ENCODE measurements at regions not wholly inside any gene's neighbourhood (a gene's known extent, or its start where the extent isn't known, plus 50 kb on each side); places are given as distances from the start of the nearest gene placed in this dataset.

DNA sequence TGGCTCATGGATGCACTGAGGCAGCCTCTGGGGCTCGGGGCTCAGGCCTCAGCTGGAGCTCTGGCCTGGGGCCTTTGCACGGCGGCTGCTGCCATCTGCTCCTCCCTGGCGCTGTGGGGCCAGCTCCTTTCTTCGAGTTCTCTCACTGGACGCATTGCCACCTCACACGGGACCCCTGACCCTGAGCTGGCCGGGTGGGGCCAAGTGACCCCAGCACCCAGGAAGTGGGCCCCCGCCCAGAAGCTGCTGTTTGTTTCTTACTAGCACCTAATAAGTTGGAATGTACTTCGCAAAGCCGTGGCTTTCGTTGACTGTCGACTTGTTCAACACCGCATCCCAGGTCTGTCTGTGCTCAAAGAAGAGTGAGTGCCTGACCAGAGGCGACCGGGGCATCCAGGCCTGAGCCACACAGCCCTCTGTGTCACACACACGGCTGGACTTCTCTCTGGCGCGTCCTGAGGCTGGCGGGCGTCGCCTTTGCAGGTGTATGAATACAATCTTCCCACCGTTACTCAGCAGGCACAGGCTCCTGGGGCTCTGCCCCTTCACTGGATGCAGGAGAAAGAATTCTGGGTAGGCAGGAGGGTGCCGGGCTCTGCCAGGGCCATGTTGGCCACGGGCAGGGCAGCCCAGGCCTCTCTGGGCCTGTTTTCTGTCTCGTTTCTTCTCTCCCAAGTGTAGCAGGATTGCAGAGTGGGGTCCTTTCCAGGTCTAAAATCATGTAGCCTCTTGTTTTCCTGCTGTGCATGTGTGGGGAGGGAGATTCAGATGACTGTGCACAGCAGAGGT is 112.9 kb downstream of the DLL1 start:
- no peaks in the 10 kb centered on the region for H3K27me3 ChIP-seq (replicated peaks; ENCODE audit: control insufficient read depth, insufficient read depth, low read length, poor library complexity, severe bottlenecking)
- no peak for DNase-seq
- H3K36me3 ChIP-seq (ENCODE audit: control insufficient read depth, insufficient read depth, low read length) = no peaks in the 10 kb centered on the region
- H3K4me3 ChIP-seq (ENCODE audit: insufficient read depth, low read depth, low read length, poor library complexity, severe bottlenecking) = no peak overlapping the region
- no peaks in the 10 kb centered on the region for H3K4me1 ChIP-seq (ENCODE audit: control insufficient read depth, insufficient read depth, low read length, poor library complexity, severe bottlenecking)
- H3K9me3 ChIP-seq (ENCODE audit: control insufficient read depth, low read length) = no peaks in the 10 kb centered on the region
- H3K27ac ChIP-seq (ENCODE audit: insufficient read depth, low read length, poor library complexity, severe bottlenecking) = no peak overlapping the region

GRCh38 chr6:170176898-170177771 is 113.7 kb downstream of the DLL1 start:
- H3K9me3 ChIP-seq (ENCODE audit: control insufficient read depth, low read length) = no peaks in the 10 kb centered on the region
- H3K4me1 ChIP-seq (ENCODE audit: control insufficient read depth, insufficient read depth, low read length, poor library complexity, severe bottlenecking) = no peaks in the 10 kb centered on the region
- no peaks in the 10 kb centered on the region for H3K36me3 ChIP-seq (ENCODE audit: control insufficient read depth, insufficient read depth, low read length)
- no peak overlapping the region for H3K27ac ChIP-seq (ENCODE audit: insufficient read depth, low read length, poor library complexity, severe bottlenecking)
- no peaks in the 10 kb centered on the region for H3K27me3 ChIP-seq (replicated peaks; ENCODE audit: control insufficient read depth, insufficient read depth, low read length, poor library complexity, severe bottlenecking)
- peak in 1 of 3 donors; percentile 10 for DNase-seq
- no peak overlapping the region for H3K4me3 ChIP-seq (ENCODE audit: insufficient read depth, low read depth, low read length, poor library complexity, severe bottlenecking)

DNA sequence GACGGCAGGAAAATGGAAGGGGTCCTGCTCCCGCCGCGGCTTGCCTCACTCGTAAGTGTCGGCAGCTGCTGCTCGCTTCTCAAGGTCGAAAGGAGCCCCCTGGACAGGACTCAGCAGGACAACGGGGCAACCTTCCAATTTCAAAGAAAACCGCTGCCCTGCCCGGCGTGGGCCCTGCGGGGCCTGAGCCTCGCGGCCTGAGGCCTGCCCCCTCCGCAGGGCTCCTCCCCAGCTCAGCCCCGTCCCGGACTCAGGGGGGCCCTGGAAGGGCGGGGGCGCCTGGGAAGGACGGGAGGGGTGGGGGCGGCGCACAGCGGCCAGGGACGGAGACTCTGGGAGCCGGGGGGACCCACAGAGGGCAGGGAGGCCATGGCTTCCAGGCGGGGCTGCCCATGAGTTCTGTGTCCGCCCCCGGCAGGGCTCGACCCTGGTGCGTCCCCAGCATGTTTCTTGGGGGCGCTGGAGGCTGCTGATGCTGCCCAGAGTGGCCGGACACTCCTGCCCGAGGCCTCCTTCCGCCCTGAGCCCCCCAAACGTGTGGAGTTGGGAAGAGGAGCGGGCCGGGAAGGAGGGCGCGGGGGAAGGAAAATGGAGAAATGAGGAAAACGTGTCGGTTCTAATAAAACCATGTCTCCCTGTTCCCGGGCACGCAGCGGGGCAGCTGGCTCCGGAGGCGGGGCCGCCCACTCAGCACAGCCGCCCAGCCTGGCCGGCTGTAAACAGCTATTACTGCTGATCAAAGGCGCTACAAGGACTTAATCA is 114.6 kb downstream of the DLL1 start:
- no peak for DNase-seq
- no peaks in the 10 kb centered on the region for H3K36me3 ChIP-seq (ENCODE audit: control insufficient read depth, insufficient read depth, low read length)
- H3K9me3 ChIP-seq (ENCODE audit: control insufficient read depth, low read length) = no peaks in the 10 kb centered on the region
- H3K4me1 ChIP-seq (ENCODE audit: control insufficient read depth, insufficient read depth, low read length, poor library complexity, severe bottlenecking) = no peaks in the 10 kb centered on the region
- no peak overlapping the region for H3K27ac ChIP-seq (ENCODE audit: insufficient read depth, low read length, poor library complexity, severe bottlenecking)
- H3K27me3 ChIP-seq (replicated peaks; ENCODE audit: control insufficient read depth, insufficient read depth, low read length, poor library complexity, severe bottlenecking) = no peaks in the 10 kb centered on the region
- H3K4me3 ChIP-seq (ENCODE audit: insufficient read depth, low read depth, low read length, poor library complexity, severe bottlenecking) = no peak overlapping the region

GRCh38 chr6:170175644-170176135 is 115.2 kb downstream of the DLL1 start:
- no peak overlapping the region for H3K4me3 ChIP-seq (ENCODE audit: insufficient read depth, low read depth, low read length, poor library complexity, severe bottlenecking)
- no peak for DNase-seq
- no peaks in the 10 kb centered on the region for H3K27me3 ChIP-seq (replicated peaks; ENCODE audit: control insufficient read depth, insufficient read depth, low read length, poor library complexity, severe bottlenecking)
- no peaks in the 10 kb centered on the region for H3K4me1 ChIP-seq (ENCODE audit: control insufficient read depth, insufficient read depth, low read length, poor library complexity, severe bottlenecking)
- H3K36me3 ChIP-seq (ENCODE audit: control insufficient read depth, insufficient read depth, low read length) = no peaks in the 10 kb centered on the region
- H3K27ac ChIP-seq (ENCODE audit: insufficient read depth, low read length, poor library complexity, severe bottlenecking) = no peak overlapping the region
- no peaks in the 10 kb centered on the region for H3K9me3 ChIP-seq (ENCODE audit: control insufficient read depth, low read length)

- no peak overlapping the region for H3K27ac ChIP-seq (ENCODE audit: insufficient read depth, low read length, poor library complexity, severe bottlenecking)
- no peaks in the 10 kb centered on the region for H3K4me1 ChIP-seq (ENCODE audit: control insufficient read depth, insufficient read depth, low read length, poor library complexity, severe bottlenecking)
- no peaks in the 10 kb centered on the region for H3K36me3 ChIP-seq (ENCODE audit: control insufficient read depth, insufficient read depth, low read length)
- H3K9me3 ChIP-seq (ENCODE audit: control insufficient read depth, low read length) = no peaks in the 10 kb centered on the region
- no peak overlapping the region for H3K4me3 ChIP-seq (ENCODE audit: insufficient read depth, low read depth, low read length, poor library complexity, severe bottlenecking)
- H3K27me3 ChIP-seq (replicated peaks; ENCODE audit: control insufficient read depth, insufficient read depth, low read length, poor library complexity, severe bottlenecking) = no peaks in the 10 kb centered on the region
- DNase-seq = no peak
These were observed 115.9 kb downstream of the DLL1 start for GRCh38 chr6:170174771-170175643.

- DNase-seq = no peak
These were observed 116.6 kb downstream of the DLL1 start for GRCh38 chr6:170174124-170174770.

GRCh38 chr6:170173335-170173881 is 117.5 kb downstream of the DLL1 start:
- Histone ChIP-seq H3K36me3 (ENCODE audit: control insufficient read depth, insufficient read depth, low read length) (no peaks in the 10 kb centered on the region), H3K4me3 (ENCODE audit: insufficient read depth, low read depth, low read length, poor library complexity, severe bottlenecking) (no peak overlapping the region), H3K27ac (ENCODE audit: insufficient read depth, low read length, poor library complexity, severe bottlenecking) (no peak overlapping the region), H3K9me3 (ENCODE audit: control insufficient read depth, low read length) (no peaks in the 10 kb centered on the region), H3K4me1 (ENCODE audit: control insufficient read depth, insufficient read depth, low read length, poor library complexity, severe bottlenecking) (no peaks in the 10 kb centered on the region), H3K27me3 (replicated peaks; ENCODE audit: control insufficient read depth, insufficient read depth, low read length, poor library complexity, severe bottlenecking) (no peaks in the 10 kb centered on the region)
- no peak for DNase-seq

More at GRCh38 chr6:170174124-170174770, 116.6 kb downstream of the DLL1 start:
- Histone ChIP-seq H3K4me1 (ENCODE audit: control insufficient read depth, insufficient read depth, low read length, poor library complexity, severe bottlenecking) (no peaks in the 10 kb centered on the region), H3K4me3 (ENCODE audit: insufficient read depth, low read depth, low read length, poor library complexity, severe bottlenecking) (no peak overlapping the region), H3K9me3 (ENCODE audit: control insufficient read depth, low read length) (no peaks in the 10 kb centered on the region), H3K27ac (ENCODE audit: insufficient read depth, low read length, poor library complexity, severe bottlenecking) (no peak overlapping the region), H3K36me3 (ENCODE audit: control insufficient read depth, insufficient read depth, low read length) (no peaks in the 10 kb centered on the region), H3K27me3 (replicated peaks; ENCODE audit: control insufficient read depth, insufficient read depth, low read length, poor library complexity, severe bottlenecking) (no peaks in the 10 kb centered on the region)

DNA sequence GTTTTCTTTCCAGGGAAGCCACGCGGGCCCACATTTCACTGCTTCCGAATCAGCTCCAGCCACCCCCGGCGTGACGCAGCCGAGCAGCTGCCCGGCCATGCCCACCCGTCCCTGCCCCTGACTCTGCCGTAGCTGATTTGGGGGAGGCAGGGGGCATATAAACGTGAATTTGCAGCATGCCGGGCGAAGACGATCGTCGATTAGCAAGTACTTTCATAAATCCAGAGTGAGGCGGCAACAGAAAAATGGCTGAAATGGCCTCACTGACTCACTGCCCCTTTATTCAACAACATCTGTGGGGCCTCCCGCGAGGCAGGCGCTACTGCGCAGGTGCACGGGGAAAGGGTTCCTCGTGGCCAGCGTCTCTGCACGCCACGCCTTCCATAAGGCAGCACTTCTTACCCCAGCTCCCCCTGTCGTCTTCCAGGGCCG is 118.0 kb downstream of the DLL1 start:
- Histone ChIP-seq H3K4me1 (ENCODE audit: control insufficient read depth, insufficient read depth, low read length, poor library complexity, severe bottlenecking) (no peaks in the 10 kb centered on the region), H3K27ac (ENCODE audit: insufficient read depth, low read length, poor library complexity, severe bottlenecking) (no peak overlapping the region), H3K36me3 (ENCODE audit: control insufficient read depth, insufficient read depth, low read length) (no peaks in the 10 kb centered on the region), H3K9me3 (ENCODE audit: control insufficient read depth, low read length) (no peaks in the 10 kb centered on the region), H3K4me3 (ENCODE audit: insufficient read depth, low read depth, low read length, poor library complexity, severe bottlenecking) (no peak overlapping the region), H3K27me3 (replicated peaks; ENCODE audit: control insufficient read depth, insufficient read depth, low read length, poor library complexity, severe bottlenecking) (no peaks in the 10 kb centered on the region)
- DNase-seq = no peak

Measured in effector memory CD4-positive, alpha-beta T cell (primary cell).